Psoas muscle (tissue), 7 donors: ENCODE measurements at regions not wholly inside any gene's neighbourhood (a gene's known extent, or its start where the extent isn't known, plus 50 kb on each side); places are given as distances from the start of the nearest gene placed in this dataset.

Source experiments
- ATAC-seq, 4 donors: fragments of 200-7000 bp; cut with Tn5 transposase; one replicate each; pipeline ENCODE4 v1.9.1; 2020; ENCODE audit warnings: moderate library complexity in 3 of 4, mild to moderate bottlenecking in 2 of 4
- DNase-seq, 2 donors: peaks; one replicate each; pipeline ENCODE4 v3.0.0-alpha.2; 2020
- H3K27ac ChIP-seq: fragments of 200-600 bp; one replicate; pipeline ENCODE4 v1.8.0; 2022
- H3K27me3 ChIP-seq, 3 donors: fragments of 200-600 bp in 1 of 3; one replicate each; pipeline versions ENCODE4 v1.6.1 to v1.8.0; 2013 to 2022; ENCODE audit warnings: low read length in 2 of 3, mild to moderate bottlenecking in 2 of 3, moderate library complexity in 1 of 3; ENCODE audit not compliant: insufficient read depth in 3 of 3
- H3K36me3 ChIP-seq, 2 donors: fragments of 200-600 bp in 1 of 2; one replicate each; pipeline versions ENCODE4 v1.6.1 to v1.8.0; 2013 to 2022; ENCODE audit warnings: low read depth in 1 of 2, mild to moderate bottlenecking in 1 of 2, moderate library complexity in 1 of 2; ENCODE audit not compliant: insufficient read depth in 1 of 2
- H3K4me1 ChIP-seq: fragments of 200-600 bp; one replicate; pipeline ENCODE4 v1.8.0; 2022
- H3K4me3 ChIP-seq: fragments of 200-600 bp; one replicate; pipeline ENCODE4 v1.8.0; 2022; ENCODE audit warnings: mild to moderate bottlenecking
- H3K9me3 ChIP-seq: fragments of 200-600 bp; one replicate; pipeline ENCODE4 v1.8.0; 2022
- CTCF ChIP-seq: fragments of 200-600 bp; IDR thresholded peaks from one replicate; pipeline ENCODE4 v1.8.0; 2022; ENCODE audit warnings: antibody characterized with exemption
- WGBS, 3 donors: extraction: QIAGEN DNeasy Blood & Tissue Kit; methylation state at CpG; one replicate each; pipeline versions ENCODE4 v1.1.6 to v1.1.7; 2013; 5-methylcytosine and 5-hydroxymethylcytosine counted together
- intact Hi-C, 2 donors: fragments of 100-400 bp; cut with DNase I; formaldehyde crosslinking; loops; one replicate each; pipeline versions ENCODE4 v1.11.0 to v1.14.2; 2022
- donor health status: healthy with polysubstance abuse.
- donor health status: DM: no; HTN: no; CAD: no; lungs with moderate emphysema.
- donor health status: Bipolar disorder and iron deficiency.
- donor health status: healthy.
- donor health status: DM: yes; HTN: yes; CAD: no.
- donor health status: DM: no; HTN: no; CAD: no.
- donor health status: DM: yes; HTN: yes; CAD: no.

DNA sequence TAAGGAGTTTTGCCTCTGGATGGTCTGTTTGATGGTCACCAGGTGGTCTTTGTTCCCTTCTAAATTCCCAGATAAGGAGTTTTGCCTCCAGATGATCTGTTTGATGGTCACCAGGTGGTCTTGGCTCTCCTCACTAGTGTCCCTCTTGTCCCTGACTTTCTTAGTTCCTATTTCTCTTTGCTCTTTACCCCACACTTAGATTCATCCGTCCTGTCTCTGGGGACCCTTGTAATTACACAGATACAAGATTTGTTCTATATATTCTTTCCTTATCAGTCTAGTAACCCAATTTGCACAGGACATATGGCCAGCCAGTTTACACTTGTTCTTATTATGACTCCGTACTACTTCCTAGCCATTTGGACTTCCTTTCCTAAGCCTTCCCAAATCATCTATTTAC, 84.0 kb upstream of the B3GAT2 start:
- no peak overlapping the region for H3K4me3 ChIP-seq
- TF ChIP-seq CTCF: no peak
- H3K27me3 ChIP-seq: peaks cover 0 to 4% (median 2%) of the 10 kb centered on the region in 3 donors
- no peaks in the 10 kb centered on the region for H3K36me3 ChIP-seq
- H3K27ac ChIP-seq: no peak overlapping the region
- no peak for DNase-seq
- no peaks in the 10 kb centered on the region for H3K9me3 ChIP-seq
- WGBS, 3 donors: 62 to 76% (median 73%) methylated on average over 2 of the region's 2 CpGs
- intact Hi-C loops: no loop called here
- no peak for ATAC-seq
- no peaks in the 10 kb centered on the region for H3K4me1 ChIP-seq

DNA sequence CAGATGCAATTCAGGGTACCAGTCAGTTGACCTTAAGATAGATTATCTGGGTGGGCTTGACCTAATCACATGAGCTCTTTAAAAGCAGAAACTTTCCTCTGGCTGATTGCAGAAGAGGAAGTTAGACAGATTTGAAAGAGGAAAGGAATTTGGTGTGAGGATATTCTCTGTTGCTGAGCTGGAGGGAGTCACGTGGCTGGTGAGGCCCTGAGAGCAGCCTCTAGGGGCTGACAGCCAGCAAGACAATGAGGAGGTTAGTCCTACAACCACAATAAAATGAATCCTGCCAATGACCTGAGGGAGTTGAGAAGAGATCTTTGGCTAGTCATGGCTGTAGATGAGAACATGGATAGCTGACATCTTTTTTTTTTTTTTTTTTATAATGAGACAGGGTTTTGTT, 87.0 kb upstream of the B3GAT2 start:
- no peak for DNase-seq
- Histone ChIP-seq H3K4me3 (no peak overlapping the region), H3K4me1 (no peaks in the 10 kb centered on the region), H3K9me3 (no peaks in the 10 kb centered on the region), H3K36me3 (no peaks in the 10 kb centered on the region), H3K27ac (no peak overlapping the region), H3K27me3 (peaks cover 0 to 4% (median 0%) of the 10 kb centered on the region in 3 donors)
- intact Hi-C loops: no loop called here
- TF ChIP-seq CTCF: no peak
- ATAC-seq: no peak
- 23 to 35% (median 27%) methylated on average over 1 of the region's 1 CpG for WGBS, 3 donors

DNA sequence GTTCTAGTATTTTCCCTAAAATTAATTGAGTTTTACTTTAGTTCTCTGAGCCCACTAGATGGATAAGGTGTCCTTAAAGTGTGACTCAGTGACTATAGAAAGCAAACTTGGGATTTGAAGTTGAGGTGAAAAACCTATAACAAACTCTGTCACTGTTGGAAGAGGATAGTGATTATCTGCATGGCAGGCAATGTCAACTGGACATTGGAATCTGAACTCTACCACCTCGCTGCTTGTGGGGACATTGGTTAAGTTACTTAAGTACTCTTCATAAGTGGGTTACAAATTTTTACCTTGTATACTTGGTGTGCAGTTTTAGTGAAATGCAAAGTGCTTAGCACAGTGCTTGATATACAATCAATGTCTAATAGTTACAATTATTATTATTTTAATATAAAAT, 87.9 kb upstream of the B3GAT2 start:
- intact Hi-C loops: no loop called here
- WGBS, 3 donors: 84 to 94% (median 92%) methylated on average over 1 of the region's 1 CpG
- H3K4me1 ChIP-seq: no peaks in the 10 kb centered on the region
- no peak for DNase-seq
- no peaks in the 10 kb centered on the region for H3K9me3 ChIP-seq
- no peak for TF ChIP-seq CTCF
- no peak for ATAC-seq
- H3K27me3 ChIP-seq: peaks cover 0 to 4% (median 0%) of the 10 kb centered on the region in 3 donors
- no peaks in the 10 kb centered on the region for H3K36me3 ChIP-seq
- no peak overlapping the region for H3K4me3 ChIP-seq
- H3K27ac ChIP-seq: no peak overlapping the region

- WGBS, 3 donors: 64 to 73% (median 68%) methylated on average over 5 of the region's 5 CpGs
- DNase-seq (no peak), ATAC-seq (no peak)
- no peak for TF ChIP-seq CTCF
- Histone ChIP-seq H3K36me3 (no peaks in the 10 kb centered on the region), H3K27ac (no peak overlapping the region), H3K4me3 (no peak overlapping the region), H3K27me3 (peaks cover 0 to 4% (median 0%) of the 10 kb centered on the region in 3 donors), H3K9me3 (no peaks in the 10 kb centered on the region), H3K4me1 (no peaks in the 10 kb centered on the region)
- intact Hi-C loops: no loop called here
Observed at GRCh38 chr6:71045296-71045695, 88.4 kb upstream of the B3GAT2 start.

DNA sequence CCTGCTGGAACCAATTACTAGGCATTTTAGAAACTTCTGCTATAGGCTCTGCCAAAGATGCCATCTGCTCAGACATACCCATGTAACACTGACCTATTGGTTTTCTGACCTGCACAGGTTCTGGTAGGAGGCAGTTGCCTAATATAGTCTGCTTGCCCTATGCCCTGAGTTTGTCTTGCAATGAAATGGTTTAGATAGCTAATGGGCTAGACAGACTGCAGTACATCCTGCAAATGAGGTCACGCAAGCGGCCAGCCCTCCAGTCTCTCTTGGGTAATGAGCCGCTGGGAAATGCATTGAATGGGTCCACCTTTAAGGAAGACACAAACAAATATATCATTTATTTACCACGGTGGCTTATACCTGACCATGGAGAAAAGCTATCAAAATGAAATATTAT, 90.6 kb upstream of the B3GAT2 start:
- DNase-seq: no peak
- Histone ChIP-seq H3K4me1 (no peaks in the 10 kb centered on the region), H3K36me3 (no peaks in the 10 kb centered on the region), H3K4me3 (no peak overlapping the region), H3K27me3 (no peaks in the 10 kb centered on the region), H3K27ac (no peak overlapping the region), H3K9me3 (no peaks in the 10 kb centered on the region)
- ATAC-seq: no peak
- TF ChIP-seq CTCF: no peak
- 53 to 79% (median 70%) methylated on average over 4 of the region's 4 CpGs for WGBS, 3 donors
- intact Hi-C loops: no loop called here
